HepG2 (cell line): ENCODE measurements at regions not wholly inside any gene's neighbourhood (a gene's known extent, or its start where the extent isn't known, plus 50 kb on each side); places are given as distances from the start of the nearest gene placed in this dataset.
A peak's percentile ranks its signal among the peaks of the same experiment; 100 is the strongest.

Source experiments
- ATAC-seq: fragments of 200-7000 bp; cut with Tn5 transposase; 3 replicates; pipeline ENCODE4 v1.9.1; 2020; ENCODE audit warnings: mild to moderate bottlenecking, moderate library complexity
- BruUV-seq: library from RNA; stranded (reverse); fragments of 400-500 nt; replicated peaks from 2 replicates; lab custom pipeline; 2021; lab: Mats Ljungman, UMichigan
- CTCF ChIA-PET: fragments of 300-600 bp; formaldehyde crosslinking; extraction: SDS; loops from one replicate; lab custom pipeline; 2021; ENCODE audit warnings: low total read pairs, inconsistent platforms, low intra/inter-chr PET ratio; lab: Yijun Ruan, JAX
- POLR2A ChIA-PET: fragments of 350-600 bp; sonication (Branson Sonifier 250); formaldehyde crosslinking; loops from one replicate; lab custom pipeline; 2020; ENCODE audit warnings: antibody characterized with exemption, inconsistent platforms; lab: Yijun Ruan, JAX
- DNase-seq: peaks from one replicate; pipeline ENCODE4 v3.0.0-alpha.2; 2015; ENCODE audit warnings: low spot score
- FAIRE-seq: peaks from 3 replicates; lab custom pipeline; 2011; peaks lifted over from hg19 to GRCh38; lab: Jason Lieb, UNC
- H2AFZ ChIP-seq: one replicate; pipeline ENCODE4 v1.6.1; 2011; ENCODE audit warnings: low read length, inconsistent platforms
- H3K27ac ChIP-seq: fragments of 300-600 bp; 3 replicates; pipeline ENCODE4 v1.8.0; 2011; ENCODE audit warnings: mixed run types, mild to moderate bottlenecking, mixed read lengths, low read length, inconsistent platforms; ENCODE audit not compliant: insufficient read depth; ENCODE audit errors: extremely low read length
- H3K27me3 ChIP-seq, 2 experiments: fragments of 200-600 bp in 1 of 2; 2 replicates in 1 of 2; 3 replicates in 1 of 2; pipeline versions ENCODE4 v1.6.0 to v1.8.0; 2011; ENCODE audit warnings: low read length in 2 of 2, mild to moderate bottlenecking in 2 of 2, moderate library complexity in 2 of 2, inconsistent platforms in 1 of 2; ENCODE audit not compliant: insufficient read depth in 2 of 2, control insufficient read depth in 1 of 2
- H3K36me3 ChIP-seq, 2 experiments: fragments of 200-600 bp in 1 of 2; replicated peaks in 1 of 2; 2 replicates in 1 of 2; 3 replicates in 1 of 2; pipeline versions ENCODE4 v1.5.1 to v1.8.0; 2011; ENCODE audit warnings: low read length in 2 of 2, inconsistent platforms in 1 of 2; ENCODE audit not compliant: insufficient read depth in 2 of 2, control insufficient read depth in 1 of 2
- H3K4me1 ChIP-seq: 2 replicates; pipeline ENCODE4 v1.5.1; 2012; ENCODE audit warnings: low read length, inconsistent platforms; ENCODE audit not compliant: insufficient read depth
- H3K4me2 ChIP-seq: 2 replicates; pipeline ENCODE4 v1.6.0; 2011; ENCODE audit warnings: low read depth, low read length, inconsistent platforms
- H3K4me3 ChIP-seq, 3 experiments: fragments of 200-600 bp in 1 of 3; sonication (generic), shearing (Covaris generic) in 1 of 3; replicated peaks in 1 of 3; 2 replicates each; pipeline ENCODE4 v1.5.1; 2011 to 2016; ENCODE audit warnings: low read length in 3 of 3, inconsistent platforms in 2 of 3, low read depth in 2 of 3, mild to moderate bottlenecking in 2 of 3, control low read depth in 1 of 3, mixed read lengths in 1 of 3; ENCODE audit not compliant: insufficient read depth in 1 of 3
- H3K79me2 ChIP-seq: one replicate; pipeline ENCODE4 v1.6.1; 2011; ENCODE audit warnings: low read length, inconsistent platforms; ENCODE audit not compliant: insufficient read depth
- H3K9ac ChIP-seq: 2 replicates; pipeline ENCODE4 v1.6.0; 2011; ENCODE audit warnings: mild to moderate bottlenecking, low read depth, low read length, inconsistent platforms; ENCODE audit not compliant: insufficient read depth
- H3K9me3 ChIP-seq: 2 replicates; pipeline ENCODE4 v1.5.1; 2012; ENCODE audit warnings: mild to moderate bottlenecking, low read length
- H4K20me1 ChIP-seq: 2 replicates; pipeline ENCODE4 v1.6.0; 2011; ENCODE audit warnings: inconsistent platforms, mild to moderate bottlenecking, low read length, moderate library complexity; ENCODE audit not compliant: insufficient read depth
- ATF7 ChIP-seq, 2 experiments: fragments of 450-650 bp in 1 of 2; sonication (generic) in 1 of 2; formaldehyde crosslinking in 1 of 2; IDR thresholded peaks; 2 replicates each; pipeline versions ENCODE4 v1.4.0 to v1.6.1; 2016 to 2020; ENCODE audit warnings: antibody characterized with exemption in 1 of 2, mild to moderate bottlenecking in 1 of 2, missing genetic modification reagents in 1 of 2
- CREB1 ChIP-seq, 2 experiments: fragments of 450-650 bp in 1 of 2; IDR thresholded peaks; 2 replicates each; pipeline ENCODE4 v1.6.1; 2016 to 2017; ENCODE audit warnings: control low read depth in 1 of 2, mild to moderate bottlenecking in 1 of 2, missing compliant biosample characterization in 1 of 2, missing genetic modification characterization in 1 of 2
- CTCF ChIP-seq: sonication (generic); formaldehyde crosslinking; IDR thresholded peaks from 2 replicates; pipeline ENCODE4 v1.5.0; 2020; ENCODE audit warnings: mild to moderate bottlenecking, missing genetic modification reagents, moderate library complexity
- NKX3-1 ChIP-seq: sonication (generic); formaldehyde crosslinking; IDR thresholded peaks from 2 replicates; pipeline ENCODE4 v1.5.0; 2020; ENCODE audit warnings: missing genetic modification reagents
- STAG1 ChIP-seq: sonication (generic); formaldehyde crosslinking; IDR thresholded peaks from 2 replicates; pipeline ENCODE4 v1.4.0; 2020; ENCODE audit warnings: missing genetic modification reagents
- ZNF280B ChIP-seq: sonication (generic); formaldehyde crosslinking; IDR thresholded peaks from 2 replicates; pipeline ENCODE4 v1.5.0; 2020; ENCODE audit warnings: missing genetic modification reagents, mild to moderate bottlenecking, borderline replicate concordance
- WGBS: methylation state at CpG from one replicate; pipeline ENCODE4 v1.1.6; 2017; ENCODE audit warnings: low lambda C conversion rate; 5-methylcytosine and 5-hydroxymethylcytosine counted together
- in situ Hi-C: cut with HindIII; loops from 2 replicates; pipeline ENCODE4 v1.10.0; 2017; ENCODE audit warnings: low pct_unique_long_range_greater_than_20kb; ENCODE audit not compliant: extremely low pct_ligation_motif_present
- intact Hi-C: fragments of 100-400 bp; cut with micrococcal nuclease; formaldehyde crosslinking; loops from one replicate; pipeline ENCODE4 v1.10.0; 2022; ENCODE audit not compliant: unreplicated experiment

- no peaks in the 10 kb centered on the region for H3K9me3 ChIP-seq
- H3K27ac ChIP-seq, result no peak overlapping the region
- in situ Hi-C loops, result no loop called here
- ATAC-seq (no peak), FAIRE-seq (no peak), DNase-seq (no peak)
- POLR2A ChIA-PET, result no interaction called here
- H3K79me2 ChIP-seq, result no peaks in the 10 kb centered on the region
- no TSS peak for BruUV-seq
- no peak overlapping the region for H3K4me2 ChIP-seq
- TF ChIP-seq ZNF280B (CRISPR knock-in tag), result no peak
- peak; percentile 36 for TF ChIP-seq CTCF
- TF ChIP-seq STAG1 (CRISPR knock-in tag), result peak; percentile 41
- H2AFZ ChIP-seq, result no peak overlapping the region
- no peaks in the 10 kb centered on the region for H3K36me3 ChIP-seq
- H3K9ac ChIP-seq, result no peak overlapping the region
- no peaks in the 10 kb centered on the region for H3K27me3 ChIP-seq
- intact Hi-C loops, result no loop called here
- peaks cover 3% of the 10 kb centered on the region; the same call in 1 of the 2 replicates for H3K4me1 ChIP-seq
- CTCF ChIA-PET, result no interaction called here
- WGBS, result 44% methylated on average over 4 of the region's 5 CpGs
- H4K20me1 ChIP-seq, result no peaks in the 10 kb centered on the region
- H3K4me3 ChIP-seq, result no peak overlapping the region
Observed at GRCh38 chr17:13925579-13925978, 143.7 kb upstream of the COX10 start.

GRCh38 chr17:13931111-13931526 is 138.2 kb upstream of the COX10 start:
- in situ Hi-C loops (no loop called here), intact Hi-C loops (no loop called here)
- Histone ChIP-seq H2AFZ (no peak overlapping the region), H3K27me3 (no peaks in the 10 kb centered on the region), H3K27ac (no peak overlapping the region), H3K79me2 (no peaks in the 10 kb centered on the region), H3K9ac (no peak overlapping the region), H3K4me1 (peaks cover 21% of the 10 kb centered on the region), H3K36me3 (no peaks in the 10 kb centered on the region), H4K20me1 (no peaks in the 10 kb centered on the region), H3K4me3 (no peak overlapping the region), H3K4me2 (no peak overlapping the region), H3K9me3 (no peaks in the 10 kb centered on the region)
- ATAC-seq, result no peak
- FAIRE-seq, result no peak
- CTCF ChIA-PET, result no interaction called here
- POLR2A ChIA-PET, result no interaction called here
- no peak for DNase-seq
- 89% methylated on average over 3 of the region's 3 CpGs for WGBS
- TF ChIP-seq CREB1 (IDR thresholded peaks at IDR 0.05), result peak; percentile 51; the same call in 1 of the 2 replicates
- TF ChIP-seq CREB1 (CRISPR knock-in tag; IDR thresholded peaks at IDR 0.05), result no peak
- no peak for TF ChIP-seq NKX3-1 (CRISPR knock-in tag)
- TF ChIP-seq ATF7 (IDR thresholded peaks at IDR 0.05), result peak; percentile 81
- no peak for TF ChIP-seq ATF7 (CRISPR knock-in tag; IDR thresholded peaks at IDR 0.05)
- no TSS peak for BruUV-seq
